Caki2 (cell line): ENCODE measurements at regions not wholly inside any gene's neighbourhood (a gene's known extent, or its start where the extent isn't known, plus 50 kb on each side); places are given as distances from the start of the nearest gene placed in this dataset.
"Not testable (repeated sequence)": the region's sequence is repeated elsewhere in the genome, so short reads cannot be mapped to it uniquely, and the experiment has no call there.

ENCODE experiments used
- DNase-seq: peaks from one replicate; pipeline ENCODE4 v3.0.0-alpha.2; 2015; ENCODE audit warnings: low read depth
- in situ Hi-C: cut with HindIII; loops from 2 replicates; pipeline ENCODE4 v1.10.0; 2016; ENCODE audit warnings: low sequenced_read_pairs, low pct_unique_long_range_greater_than_20kb, mixed read lengths

- in situ Hi-C loops, result no loop called here
- no peak for DNase-seq
These were observed 286.2 kb downstream of the TCERG1L start for GRCh38 chr10:131025333-131025732.

GRCh38 chr10:131027256-131027655 is 284.3 kb downstream of the TCERG1L start:
- DNase-seq, result no peak
- in situ Hi-C loops, result no loop called here

GRCh38 chr10:131031346-131031745 is 280.2 kb downstream of the TCERG1L start:
- no peak for DNase-seq
- in situ Hi-C loops, result no loop called here

GRCh38 chr10:131032329-131033165 is 279.0 kb downstream of the TCERG1L start:
- in situ Hi-C loops, result no loop called here

GRCh38 chr10:131033166-131034085 is 278.1 kb downstream of the TCERG1L start:
- in situ Hi-C loops, result no loop called here
- DNase-seq, result no peak

More at GRCh38 chr10:131032329-131033165, 279.0 kb downstream of the TCERG1L start:
- DNase-seq, result no peak

GRCh38 chr10:131034451-131034850 is 277.1 kb downstream of the TCERG1L start:
- DNase-seq, result no peak
- in situ Hi-C loops, result no loop called here

- in situ Hi-C loops, result no loop called here
- no peak for DNase-seq
These were observed 275.7 kb downstream of the TCERG1L start for GRCh38 chr10:131035779-131036178.

- in situ Hi-C loops, result no loop called here
- no peak for DNase-seq
These were observed 273.5 kb downstream of the TCERG1L start for GRCh38 chr10:131038056-131038455.

GRCh38 chr10:131041031-131041430 is 270.5 kb downstream of the TCERG1L start:
- in situ Hi-C loops, result no loop called here
- DNase-seq, result no peak

- in situ Hi-C loops, result no loop called here
- DNase-seq, result no peak
These were observed 270.1 kb downstream of the TCERG1L start for GRCh38 chr10:131041441-131041840.

GRCh38 chr10:131042015-131042414 is 269.5 kb downstream of the TCERG1L start:
- DNase-seq, in situ Hi-C loops: not testable (repeated sequence)
